ENCODE measurements at regions not wholly inside any gene's neighbourhood (a gene's known extent, or its start where the extent isn't known, plus 50 kb on each side); places are given as distances from the start of the nearest gene placed in this dataset.

DNA sequence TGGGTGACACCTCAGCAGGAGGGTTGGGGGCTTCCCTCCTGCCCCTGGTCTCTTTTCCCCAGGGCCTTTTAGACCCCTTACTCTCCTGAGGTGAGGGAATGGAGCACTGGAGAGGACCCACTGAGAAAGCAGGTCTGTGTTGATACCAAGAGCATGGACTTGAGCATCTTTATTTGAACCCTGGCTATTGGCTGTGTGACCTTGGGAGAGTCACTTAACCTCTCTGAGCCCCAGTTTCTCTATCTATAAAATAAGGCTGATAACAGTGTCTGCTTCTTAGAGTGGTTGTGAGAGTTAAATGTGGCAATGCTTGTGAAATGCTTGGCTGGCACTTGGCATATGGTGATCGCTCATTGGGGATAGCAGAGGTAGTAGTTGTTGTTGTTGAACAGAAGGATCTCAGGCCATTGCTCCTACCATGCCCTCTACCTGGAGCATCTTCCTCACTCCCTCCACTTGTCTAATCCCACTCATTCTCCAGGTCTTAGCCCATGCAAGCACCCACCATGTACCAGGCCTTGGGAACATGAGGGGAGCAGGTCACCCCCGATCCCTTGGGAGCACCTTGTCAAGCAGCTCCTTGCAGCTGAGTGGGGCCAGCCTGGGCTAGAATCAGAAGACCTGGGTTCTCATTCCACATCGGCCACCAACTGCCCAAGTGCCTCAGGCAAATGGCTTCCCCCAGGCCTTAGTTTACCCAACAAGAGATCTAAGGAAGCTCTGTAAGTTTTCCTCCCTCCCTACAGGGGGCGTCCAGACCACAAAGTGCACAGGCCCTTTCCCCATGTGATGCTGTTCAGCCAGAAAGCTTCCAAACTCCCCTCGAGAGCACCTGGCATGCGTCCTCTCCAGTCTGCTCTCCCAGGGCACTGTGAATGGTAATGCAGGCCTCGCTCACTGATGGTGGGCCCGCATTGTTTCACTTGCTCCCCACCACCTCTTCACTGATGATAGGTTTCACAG is 96.7 kb downstream of the LSM3 start:
- TF ChIP-seq YY1 (IDR thresholded peaks at IDR 0.05; ENCODE audit: insufficient read depth, insufficient read length) = no peak
- TF ChIP-seq ZNF274 (IDR thresholded peaks at IDR 0.05; ENCODE audit: low read depth, low read length) = no peak
- no peak for TF ChIP-seq SUZ12 (IDR thresholded peaks at IDR 0.05; ENCODE audit: extremely low read depth, insufficient read depth, insufficient read length)
